ENCODE measurements at regions not wholly inside any gene's neighbourhood (a gene's known extent, or its start where the extent isn't known, plus 50 kb on each side); places are given as distances from the start of the nearest gene placed in this dataset.
A peak's percentile ranks its signal among the peaks of the same experiment; 100 is the strongest.

DNA sequence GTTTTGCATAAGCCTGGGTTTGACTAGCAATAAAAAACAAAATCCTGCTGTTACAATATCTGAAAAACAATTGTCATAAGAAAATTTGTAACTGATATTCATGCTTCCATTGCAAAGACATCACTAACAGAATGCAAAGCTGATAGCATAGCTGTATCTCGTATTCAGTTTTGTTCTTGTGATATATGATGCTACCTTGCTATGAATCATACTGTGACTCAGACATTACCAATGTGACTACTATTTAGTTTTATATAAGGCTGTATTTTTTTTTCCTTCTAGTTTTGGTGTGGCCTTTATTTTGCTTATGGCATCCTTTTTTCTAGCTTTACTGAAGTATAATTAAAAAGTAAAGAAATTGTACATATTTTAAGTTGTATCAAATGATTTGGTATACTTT, 1381.8 kb downstream of the MRPL39 start:
- no peak for FAIRE-seq
- no peak for TF ChIP-seq EZH2 (IDR thresholded peaks at IDR 0.05; ENCODE audit: low read length)
- TF ChIP-seq, protein P1, sequence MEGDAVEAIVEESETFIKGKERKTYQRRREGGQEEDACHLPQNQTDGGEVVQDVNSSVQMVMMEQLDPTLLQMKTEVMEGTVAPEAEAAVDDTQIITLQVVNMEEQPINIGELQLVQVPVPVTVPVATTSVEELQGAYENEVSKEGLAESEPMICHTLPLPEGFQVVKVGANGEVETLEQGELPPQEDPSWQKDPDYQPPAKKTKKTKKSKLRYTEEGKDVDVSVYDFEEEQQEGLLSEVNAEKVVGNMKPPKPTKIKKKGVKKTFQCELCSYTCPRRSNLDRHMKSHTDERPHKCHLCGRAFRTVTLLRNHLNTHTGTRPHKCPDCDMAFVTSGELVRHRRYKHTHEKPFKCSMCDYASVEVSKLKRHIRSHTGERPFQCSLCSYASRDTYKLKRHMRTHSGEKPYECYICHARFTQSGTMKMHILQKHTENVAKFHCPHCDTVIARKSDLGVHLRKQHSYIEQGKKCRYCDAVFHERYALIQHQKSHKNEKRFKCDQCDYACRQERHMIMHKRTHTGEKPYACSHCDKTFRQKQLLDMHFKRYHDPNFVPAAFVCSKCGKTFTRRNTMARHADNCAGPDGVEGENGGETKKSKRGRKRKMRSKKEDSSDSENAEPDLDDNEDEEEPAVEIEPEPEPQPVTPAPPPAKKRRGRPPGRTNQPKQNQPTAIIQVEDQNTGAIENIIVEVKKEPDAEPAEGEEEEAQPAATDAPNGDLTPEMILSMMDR (optimal IDR thresholded peaks at IDR 0.05 in 1 of 3, IDR thresholded peaks at IDR 0.05 in 1 of 3, conservative IDR thresholded peaks at IDR 0.05 in 1 of 3; ENCODE audit: extremely low read depth in 1 of 3, insufficient read depth in 2 of 3, low read length in 3 of 3): no peak
- DNase-seq (ENCODE audit: low read depth, low spot score): no peak
- Histone ChIP-seq H3K79me2 (ENCODE audit: control insufficient read depth, insufficient read depth, low read length) (no peaks in the 10 kb centered on the region), H3K4me3 (ENCODE audit: control insufficient read depth in 2 of 3, extremely low read depth in 1 of 3, insufficient read depth in 2 of 3, low read depth in 1 of 3, low read length in 3 of 3) (no peak overlapping the region), H3K9ac (ENCODE audit: control insufficient read depth, extremely low read depth, insufficient read depth, low read length) (no peak overlapping the region), H3K9me1 (ENCODE audit: control insufficient read depth, extremely low read depth, insufficient read depth, low read length) (no peaks in the 10 kb centered on the region), H2AFZ (ENCODE audit: control insufficient read depth, low read length) (no peak overlapping the region), H3K27me3 (ENCODE audit: control insufficient read depth, extremely low read depth, insufficient read depth, low read length) (no peaks in the 10 kb centered on the region), H3K4me1 (ENCODE audit: control insufficient read depth, extremely low read depth, insufficient read depth, low read length) (no peaks in the 10 kb centered on the region), H3K27ac (ENCODE audit: control insufficient read depth, insufficient read depth, low read length) (no peak overlapping the region), H3K36me3 (ENCODE audit: control insufficient read depth in 2 of 2, extremely low read depth in 1 of 2, insufficient read depth in 2 of 2, low read length in 2 of 2) (no peaks in the 10 kb centered on the region), H4K20me1 (ENCODE audit: control insufficient read depth, extremely low read depth, insufficient read depth, low read length) (no peaks in the 10 kb centered on the region), H3K4me2 (ENCODE audit: control insufficient read depth, extremely low read depth, insufficient read depth, low read depth, low read length) (no peak overlapping the region), H3K9me3 (ENCODE audit: control insufficient read depth, low read depth, low read length) (no peaks in the 10 kb centered on the region)
- dilution Hi-C loops (cut with MboI; ENCODE audit: extremely low pct_ligation_motif_present, low sequenced_read_pairs): no loop called here

DNA sequence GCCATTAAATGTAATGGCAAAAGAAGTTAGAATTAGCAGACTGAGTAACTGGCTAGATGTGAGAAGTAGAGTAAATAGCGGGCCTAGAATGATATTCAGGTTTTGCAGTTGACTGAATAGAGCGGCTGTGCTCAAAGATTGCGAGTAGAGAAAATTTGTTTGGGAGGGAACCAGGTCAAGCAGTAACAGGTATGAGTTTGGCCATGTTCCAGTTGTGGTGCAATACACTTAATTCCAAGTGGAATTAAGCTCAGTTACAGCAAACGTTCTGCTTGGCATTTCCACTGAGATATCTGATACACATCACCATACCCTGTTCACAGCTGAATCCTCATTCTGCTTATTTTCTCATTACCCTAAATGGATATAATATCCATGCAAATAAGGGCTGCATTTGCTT, 1382.9 kb downstream of the MRPL39 start:
- FAIRE-seq (peak; percentile 39), DNase-seq (ENCODE audit: low read depth, low spot score) (no peak)
- dilution Hi-C loops (cut with MboI; ENCODE audit: extremely low pct_ligation_motif_present, low sequenced_read_pairs): no loop called here
- Histone ChIP-seq H3K36me3 (ENCODE audit: control insufficient read depth in 2 of 2, extremely low read depth in 1 of 2, insufficient read depth in 2 of 2, low read length in 2 of 2) (no peaks in the 10 kb centered on the region), H3K9me3 (ENCODE audit: control insufficient read depth, low read depth, low read length) (no peaks in the 10 kb centered on the region), H3K9ac (ENCODE audit: control insufficient read depth, extremely low read depth, insufficient read depth, low read length) (no peak overlapping the region), H3K27me3 (ENCODE audit: control insufficient read depth, extremely low read depth, insufficient read depth, low read length) (no peaks in the 10 kb centered on the region), H3K9me1 (ENCODE audit: control insufficient read depth, extremely low read depth, insufficient read depth, low read length) (no peaks in the 10 kb centered on the region), H2AFZ (ENCODE audit: control insufficient read depth, low read length) (no peak overlapping the region), H4K20me1 (ENCODE audit: control insufficient read depth, extremely low read depth, insufficient read depth, low read length) (no peaks in the 10 kb centered on the region), H3K4me3 (ENCODE audit: control insufficient read depth in 2 of 3, extremely low read depth in 1 of 3, insufficient read depth in 2 of 3, low read depth in 1 of 3, low read length in 3 of 3) (no peak overlapping the region), H3K4me1 (ENCODE audit: control insufficient read depth, extremely low read depth, insufficient read depth, low read length) (no peaks in the 10 kb centered on the region), H3K27ac (ENCODE audit: control insufficient read depth, insufficient read depth, low read length) (no peak overlapping the region), H3K4me2 (ENCODE audit: control insufficient read depth, extremely low read depth, insufficient read depth, low read depth, low read length) (no peak overlapping the region), H3K79me2 (ENCODE audit: control insufficient read depth, insufficient read depth, low read length) (no peaks in the 10 kb centered on the region)
- TF ChIP-seq EZH2 (IDR thresholded peaks at IDR 0.05; ENCODE audit: low read length): no peak
- TF ChIP-seq, protein P1 (optimal IDR thresholded peaks at IDR 0.05 in 1 of 3, IDR thresholded peaks at IDR 0.05 in 1 of 3, conservative IDR thresholded peaks at IDR 0.05 in 1 of 3; ENCODE audit: extremely low read depth in 1 of 3, insufficient read depth in 2 of 3, low read length in 3 of 3): no peak

All from keratinocyte (primary cell).